Sciatic nerve (tissue), 2 donors: ENCODE measurements at regions not wholly inside any gene's neighbourhood (a gene's known extent, or its start where the extent isn't known, plus 50 kb on each side); places are given as distances from the start of the nearest gene placed in this dataset.

ENCODE experiments used
- ATAC-seq: fragments of 200-7000 bp; cut with Tn5 transposase; one replicate; pipeline ENCODE4 v1.9.1; 2020; ENCODE audit warnings: mild to moderate bottlenecking, moderate library complexity
- DNase-seq: peaks from one replicate; pipeline ENCODE4 v3.0.0-alpha.2; 2020; ENCODE audit warnings: low spot score
- intact Hi-C: fragments of 100-400 bp; cut with DNase I; formaldehyde crosslinking; loops from one replicate; pipeline ENCODE4 v1.14.2; 2022
- donor health status: DM: no; HTN: no; CAD: no.
- donor health status: DM: no; HTN: no; CAD: no.

GRCh38 chr17:54754560-54754959 lies 146.1 kb upstream of the TOM1L1 start:
- DNase-seq (no peak), ATAC-seq (no peak)
- intact Hi-C loops = no loop called here

DNA sequence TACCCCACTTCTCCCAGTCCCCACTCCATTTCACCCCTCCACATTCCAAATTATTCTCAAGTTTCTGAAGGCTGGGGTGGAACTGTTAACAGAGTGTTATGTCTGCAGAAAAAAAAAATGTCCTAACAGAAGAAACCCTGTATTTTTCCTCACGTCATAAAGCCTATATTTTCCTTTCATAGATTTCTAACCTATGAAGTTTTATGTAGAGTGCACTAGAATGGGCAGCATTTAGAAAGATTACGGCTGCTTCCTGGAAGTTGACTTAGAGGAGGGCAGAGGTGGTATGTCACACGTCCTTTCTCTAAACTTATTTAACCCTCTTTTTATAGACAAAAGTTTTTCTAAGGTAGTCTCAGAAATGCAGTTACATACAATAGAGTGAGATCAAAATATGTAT lies 139.8 kb upstream of the TOM1L1 start:
- ATAC-seq (no peak), DNase-seq (no peak)
- intact Hi-C loops = no loop called here

DNA sequence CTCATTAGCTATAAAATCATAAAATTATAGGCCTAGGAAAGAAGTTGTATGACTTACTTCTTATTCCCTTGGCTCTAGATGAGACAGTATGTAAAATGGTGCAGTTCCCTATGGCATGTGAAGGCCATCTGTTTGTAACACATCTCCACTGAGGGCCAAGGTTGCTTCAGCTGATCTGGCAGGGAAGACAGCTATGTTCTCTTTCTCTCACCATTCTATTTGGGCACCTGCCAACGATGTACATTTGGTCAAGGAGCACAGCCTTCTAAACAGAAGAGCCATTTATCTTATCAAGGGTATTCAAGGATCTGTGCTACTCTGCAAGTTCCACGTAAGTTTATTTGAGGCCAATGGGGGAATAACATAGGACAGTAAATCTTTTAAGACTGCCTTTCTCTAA lies 129.8 kb upstream of the TOM1L1 start:
- DNase-seq (no peak), ATAC-seq (no peak)
- intact Hi-C loops = no loop called here

- DNase-seq (no peak), ATAC-seq (no peak)
- intact Hi-C loops = no loop called here
Measured at GRCh38 chr17:54771409-54771915, 129.2 kb upstream of the TOM1L1 start.

DNA sequence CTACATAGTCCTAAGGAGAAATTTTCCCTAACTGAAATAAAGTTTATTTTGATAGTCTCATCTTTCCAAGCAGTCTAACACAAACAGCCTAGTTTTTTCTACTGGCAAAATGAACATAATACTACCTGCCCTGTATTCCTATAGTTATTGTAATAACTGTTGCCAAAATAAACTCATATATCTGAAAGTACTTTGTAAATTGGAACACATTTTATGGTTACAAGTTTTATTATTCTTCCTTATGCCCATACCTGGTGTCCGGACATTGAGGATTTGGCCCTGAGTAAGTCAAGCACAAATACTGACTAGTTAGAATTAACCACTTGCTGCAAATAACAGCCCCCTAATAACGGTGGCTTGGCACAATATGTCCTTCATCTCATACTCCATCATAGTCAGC lies 120.4 kb upstream of the TOM1L1 start:
- ATAC-seq (no peak), DNase-seq (no peak)
- intact Hi-C loops = no loop called here

GRCh38 chr17:54781389-54781788 lies 119.3 kb upstream of the TOM1L1 start:
- DNase-seq (no peak), ATAC-seq (no peak)
- intact Hi-C loops = no loop called here

DNA sequence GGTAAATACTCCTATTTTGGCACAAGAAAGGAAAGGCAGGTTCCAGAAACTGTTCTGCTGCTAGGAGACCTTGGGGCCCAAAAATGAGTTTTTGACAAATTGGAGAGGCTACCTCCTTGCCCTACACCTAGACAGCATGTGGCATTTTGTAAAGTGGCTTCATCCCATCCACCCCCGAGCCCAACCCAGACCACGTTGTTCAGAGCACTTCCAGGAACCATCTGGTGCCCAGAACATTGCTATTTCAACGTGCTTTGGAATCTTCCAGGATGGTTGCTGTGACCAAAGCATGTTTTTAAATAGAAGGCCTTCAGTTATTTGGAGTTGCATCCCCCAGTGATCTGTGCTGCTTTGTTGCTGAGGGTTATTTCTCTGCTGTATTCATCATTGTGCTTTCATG lies 116.3 kb upstream of the TOM1L1 start:
- no peak for ATAC-seq
- DNase-seq = no peak
- intact Hi-C loops = no loop called here

- intact Hi-C loops = no loop called here
- ATAC-seq = no peak
- no peak for DNase-seq
Measured at GRCh38 chr17:54785643-54786268, 114.9 kb upstream of the TOM1L1 start.

- intact Hi-C loops = no loop called here
- DNase-seq (no peak), ATAC-seq (no peak)
Measured at GRCh38 chr17:54789101-54789880, 111.4 kb upstream of the TOM1L1 start.

DNA sequence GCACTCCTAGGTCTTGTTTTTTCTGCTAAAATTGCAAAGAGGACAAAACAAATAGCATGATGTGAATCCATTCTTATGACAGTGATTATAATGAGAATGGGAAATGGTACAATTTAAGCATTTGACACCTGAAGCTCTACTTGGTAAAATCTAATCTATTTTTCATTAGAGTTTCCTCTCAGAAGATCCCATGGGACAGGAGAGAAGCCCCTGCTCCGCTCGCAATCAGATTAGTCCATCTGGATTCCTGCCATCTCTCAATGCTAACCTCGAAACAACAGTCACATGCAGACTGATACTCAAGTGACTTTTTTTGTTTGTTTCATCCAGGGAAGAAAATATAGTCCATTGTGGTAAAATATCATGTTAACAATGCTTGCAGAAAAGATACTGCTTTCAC lies 107.4 kb upstream of the TOM1L1 start:
- DNase-seq = no peak
- intact Hi-C loops = no loop called here
- ATAC-seq = no peak

DNA sequence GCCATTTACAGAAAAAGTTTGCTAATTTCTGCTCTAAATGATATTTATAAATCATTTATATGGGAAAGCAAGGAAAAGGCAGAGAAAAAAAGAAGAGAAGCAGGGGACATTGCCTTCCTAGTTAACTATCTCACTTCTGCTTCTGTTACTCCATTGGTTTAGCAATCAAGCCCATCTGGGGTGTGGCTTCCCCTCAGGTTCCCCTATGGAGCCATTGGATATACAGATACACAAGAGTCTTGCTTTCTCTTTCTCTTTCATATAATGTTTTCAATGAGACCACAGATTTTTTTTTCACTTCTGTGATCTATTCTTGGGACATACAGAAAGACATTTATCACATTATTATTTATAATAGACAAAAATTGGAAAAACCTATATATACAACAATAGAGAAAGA lies 105.6 kb upstream of the TOM1L1 start:
- intact Hi-C loops = no loop called here
- no peak for ATAC-seq
- DNase-seq = no peak

GRCh38 chr17:54807331-54807730 lies 93.3 kb upstream of the TOM1L1 start:
- ATAC-seq = no peak
- intact Hi-C loops = no loop called here
- no peak for DNase-seq

DNA sequence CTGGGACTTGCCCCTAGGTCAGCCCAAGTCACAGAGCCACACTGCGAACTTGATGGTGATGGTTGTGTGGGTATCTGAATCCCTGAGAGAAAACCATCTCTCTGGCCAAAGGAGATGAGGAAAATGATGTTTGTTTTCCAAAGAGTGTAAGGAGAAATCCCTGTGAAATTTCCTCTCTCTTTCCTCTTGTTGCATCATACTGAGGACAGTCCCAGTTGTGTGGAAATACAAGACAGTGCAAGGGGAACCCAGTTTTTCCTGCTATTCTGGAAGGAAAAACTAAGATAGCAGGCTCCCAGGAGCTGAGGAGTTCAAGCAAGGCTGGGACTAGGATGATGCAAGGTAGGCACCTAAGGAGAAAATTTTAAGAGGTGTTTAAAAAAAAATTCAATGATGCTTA lies 86.8 kb upstream of the TOM1L1 start:
- no peak for ATAC-seq
- intact Hi-C loops = no loop called here
- no peak for DNase-seq

DNA sequence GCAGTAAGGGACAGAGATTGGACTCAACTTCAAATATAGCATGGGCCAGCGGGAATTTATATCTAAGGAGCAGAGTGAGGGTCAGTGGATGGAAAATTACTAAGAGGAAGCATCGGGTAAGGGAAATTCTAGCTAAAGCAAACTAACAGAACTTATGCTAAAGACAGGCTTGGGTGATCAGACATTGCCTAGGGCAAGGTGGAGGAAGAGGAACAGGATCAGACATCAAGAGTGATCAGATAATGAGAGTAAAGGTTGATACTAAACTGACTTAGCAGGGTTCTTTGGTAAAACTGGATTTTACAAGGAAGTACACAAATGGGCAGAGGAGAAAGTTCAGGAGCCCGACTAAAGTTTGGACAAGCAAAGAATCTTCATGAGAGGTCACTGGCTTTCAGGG lies 86.3 kb upstream of the TOM1L1 start:
- intact Hi-C loops = no loop called here
- DNase-seq = no peak
- no peak for ATAC-seq

- DNase-seq = no peak
- no peak for ATAC-seq
- intact Hi-C loops = no loop called here
Measured at GRCh38 chr17:54834086-54834485, 66.6 kb upstream of the TOM1L1 start.

- ATAC-seq (no peak), DNase-seq (no peak)
- intact Hi-C loops = no loop called here
Measured at GRCh38 chr17:54835015-54835414, 65.6 kb upstream of the TOM1L1 start.

- DNase-seq (no peak), ATAC-seq (no peak)
- intact Hi-C loops = no loop called here
Measured at GRCh38 chr17:54836723-54837462, 63.8 kb upstream of the TOM1L1 start.

- intact Hi-C loops = no loop called here
- ATAC-seq = no peak
- no peak for DNase-seq
Measured at GRCh38 chr17:54838651-54839421, 61.8 kb upstream of the TOM1L1 start.

GRCh38 chr17:54839447-54839846 lies 61.2 kb upstream of the TOM1L1 start:
- DNase-seq (no peak), ATAC-seq (no peak)
- intact Hi-C loops = no loop called here
